Fibroblast of skin of right quadriceps (primary cell): ENCODE measurements at regions not wholly inside any gene's neighbourhood (a gene's known extent, or its start where the extent isn't known, plus 50 kb on each side); places are given as distances from the start of the nearest gene placed in this dataset.
"Not testable (repeated sequence)": the region's sequence is repeated elsewhere in the genome, so short reads cannot be mapped to it uniquely, and the experiment has no call there.

Source experiments
- DNase-seq: peaks from one replicate; pipeline ENCODE4 v3.0.0-alpha.2; 2013

DNA sequence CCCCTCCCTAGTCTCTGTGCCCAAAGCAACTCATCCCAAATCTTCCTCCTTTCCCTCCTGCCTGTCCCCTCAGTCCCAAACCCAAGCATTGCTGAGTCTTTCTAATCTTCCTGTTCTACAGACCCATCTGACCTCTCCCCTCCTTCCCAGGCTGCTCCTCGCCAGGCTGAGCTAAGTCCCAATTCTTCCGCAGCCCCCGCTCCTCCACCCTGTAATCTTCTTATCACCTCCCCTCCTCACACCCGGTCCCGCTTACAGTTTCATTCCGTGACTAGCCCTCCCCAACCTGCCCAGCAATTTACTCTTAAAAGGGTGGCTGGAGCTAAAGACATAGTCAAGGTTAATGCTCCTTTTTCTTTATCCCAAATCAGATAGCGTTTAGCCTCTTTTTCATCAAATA lies 86.8 kb upstream of the ALDH3B2 start:
- not testable (repeated sequence) for DNase-seq

- DNase-seq: not testable (repeated sequence)
Observed at GRCh38 chr11:67759321-67759720, 84.9 kb upstream of the ALDH3B2 start.

GRCh38 chr11:67758467-67758866 lies 84.0 kb upstream of the ALDH3B2 start:
- DNase-seq: not testable (repeated sequence)

GRCh38 chr11:67758009-67758408 lies 83.6 kb upstream of the ALDH3B2 start:
- DNase-seq: not testable (repeated sequence)

DNA sequence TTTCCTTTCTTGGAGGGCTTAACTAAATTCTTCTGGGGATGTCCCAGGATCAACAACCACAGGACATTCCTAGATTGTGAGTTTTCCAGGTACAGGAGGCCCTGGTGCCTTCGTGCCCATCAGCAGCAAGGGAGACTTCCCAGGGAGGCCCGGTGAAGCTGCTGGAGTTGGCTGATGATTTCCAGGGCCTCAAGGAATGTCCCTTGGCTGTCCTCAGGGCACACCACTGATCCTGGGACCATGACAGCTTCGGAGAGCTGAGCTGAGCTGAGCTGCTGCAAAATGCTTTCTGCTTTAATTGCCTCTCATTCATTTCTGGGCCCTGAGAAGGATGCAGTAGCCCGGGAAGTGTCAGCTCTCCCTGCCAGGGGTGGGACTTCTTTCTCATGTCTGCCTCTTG lies 79.4 kb upstream of the ALDH3B2 start:
- DNase-seq: not testable (repeated sequence)

DNA sequence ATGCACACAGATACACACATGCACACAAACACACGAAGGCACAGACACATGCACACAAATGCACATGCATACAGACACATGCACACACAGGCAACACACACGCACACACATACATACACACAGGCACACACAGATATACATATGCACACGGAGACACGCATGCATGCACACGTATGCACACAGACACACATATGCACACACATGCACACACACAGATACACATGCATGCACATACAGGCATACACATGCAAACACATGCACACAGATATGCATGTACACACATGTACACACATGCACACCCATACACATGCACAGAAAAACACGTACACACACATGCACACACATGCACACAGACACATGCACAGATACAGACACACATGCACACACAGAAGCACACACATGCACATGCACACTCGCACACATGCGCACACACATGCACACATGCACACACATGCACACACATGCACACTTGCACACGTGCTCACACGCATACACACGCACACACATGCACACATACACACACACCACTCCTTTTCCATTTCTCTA lies 70.8 kb upstream of the ALDH3B2 start:
- DNase-seq: no peak

GRCh38 chr11:67744231-67744630 lies 69.8 kb upstream of the ALDH3B2 start:
- not testable (repeated sequence) for DNase-seq

GRCh38 chr11:67738231-67738630 lies 63.8 kb upstream of the ALDH3B2 start:
- DNase-seq: not testable (repeated sequence)

- DNase-seq: not testable (repeated sequence)
Observed at GRCh38 chr11:67737562-67738080, 63.2 kb upstream of the ALDH3B2 start.

DNA sequence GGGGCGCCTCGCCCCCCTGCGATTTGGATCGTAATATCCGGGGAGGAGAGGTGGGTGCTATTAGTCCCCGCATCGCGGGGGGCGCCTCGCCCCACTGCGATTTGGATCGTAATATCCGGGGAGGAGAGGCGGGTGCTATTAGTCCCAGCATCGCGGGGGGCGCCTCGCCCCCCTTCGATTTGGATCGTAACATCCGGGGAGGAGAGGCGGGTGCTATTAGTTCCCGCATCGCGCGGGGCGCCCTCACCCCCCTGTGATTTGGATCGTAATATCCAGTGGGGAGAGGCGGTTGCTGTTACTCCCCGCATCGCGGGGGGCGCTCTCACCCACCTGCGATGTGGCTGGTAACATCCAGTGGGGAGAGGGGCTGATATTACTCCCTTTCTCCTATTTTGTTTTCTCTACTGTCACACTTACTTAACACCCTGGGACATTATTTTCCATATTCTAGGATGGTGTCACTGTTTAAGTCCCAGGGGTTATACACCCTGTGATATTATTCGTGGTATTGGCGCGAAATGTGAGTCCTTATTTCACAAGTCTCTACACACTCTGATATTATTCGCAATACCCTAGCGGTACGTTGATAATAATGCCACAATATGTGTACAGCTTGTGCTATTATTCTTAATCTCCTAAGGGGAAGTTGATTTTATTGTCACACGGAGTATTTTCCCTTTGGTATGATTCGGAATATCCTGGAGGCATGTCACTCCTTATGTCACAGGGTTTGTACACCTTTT lies 57.8 kb upstream of the ALDH3B2 start:
- DNase-seq: no peak

GRCh38 chr11:67731583-67731982 lies 57.2 kb upstream of the ALDH3B2 start:
- no peak for DNase-seq

- DNase-seq: not testable (repeated sequence)
Observed at GRCh38 chr11:67728163-67728571, 53.7 kb upstream of the ALDH3B2 start.

GRCh38 chr11:67727066-67728040 lies 52.9 kb upstream of the ALDH3B2 start:
- DNase-seq: not testable (repeated sequence)
